ENCODE measurements at regions not wholly inside any gene's neighbourhood (a gene's known extent, or its start where the extent isn't known, plus 50 kb on each side); places are given as distances from the start of the nearest gene placed in this dataset.

DNA sequence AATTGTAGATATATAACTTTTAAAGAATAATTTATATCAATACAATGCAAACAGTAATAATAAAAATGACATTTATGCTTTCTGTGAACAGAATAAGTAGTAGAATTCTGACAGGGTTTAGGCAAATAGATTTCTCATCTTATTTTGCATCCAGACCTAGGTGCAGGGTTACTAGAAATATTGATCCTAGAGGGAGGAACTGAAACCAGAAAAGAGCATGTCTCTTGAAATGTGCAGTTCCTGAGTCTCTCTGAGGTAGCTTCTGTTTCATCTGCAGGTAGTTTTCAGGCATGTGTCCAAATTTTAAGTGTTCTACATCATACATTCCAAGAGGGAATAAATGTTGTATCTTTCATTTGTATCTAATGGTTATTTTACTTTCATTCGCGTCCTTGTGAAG lies 631.9 kb upstream of the ADGRL4 start:
- TF ChIP-seq, protein P1, sequence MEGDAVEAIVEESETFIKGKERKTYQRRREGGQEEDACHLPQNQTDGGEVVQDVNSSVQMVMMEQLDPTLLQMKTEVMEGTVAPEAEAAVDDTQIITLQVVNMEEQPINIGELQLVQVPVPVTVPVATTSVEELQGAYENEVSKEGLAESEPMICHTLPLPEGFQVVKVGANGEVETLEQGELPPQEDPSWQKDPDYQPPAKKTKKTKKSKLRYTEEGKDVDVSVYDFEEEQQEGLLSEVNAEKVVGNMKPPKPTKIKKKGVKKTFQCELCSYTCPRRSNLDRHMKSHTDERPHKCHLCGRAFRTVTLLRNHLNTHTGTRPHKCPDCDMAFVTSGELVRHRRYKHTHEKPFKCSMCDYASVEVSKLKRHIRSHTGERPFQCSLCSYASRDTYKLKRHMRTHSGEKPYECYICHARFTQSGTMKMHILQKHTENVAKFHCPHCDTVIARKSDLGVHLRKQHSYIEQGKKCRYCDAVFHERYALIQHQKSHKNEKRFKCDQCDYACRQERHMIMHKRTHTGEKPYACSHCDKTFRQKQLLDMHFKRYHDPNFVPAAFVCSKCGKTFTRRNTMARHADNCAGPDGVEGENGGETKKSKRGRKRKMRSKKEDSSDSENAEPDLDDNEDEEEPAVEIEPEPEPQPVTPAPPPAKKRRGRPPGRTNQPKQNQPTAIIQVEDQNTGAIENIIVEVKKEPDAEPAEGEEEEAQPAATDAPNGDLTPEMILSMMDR (IDR thresholded peaks at IDR 0.05), result no peak
- TF ChIP-seq POLR2A (IDR thresholded peaks at IDR 0.05) (no peak), EP300 (IDR thresholded peaks at IDR 0.05) (no peak), POLR2AphosphoS5 (IDR thresholded peaks at IDR 0.05) (no peak)

All from sigmoid colon (tissue), 4 donors.